GM12878 (cell line): ENCODE measurements at regions not wholly inside any gene's neighbourhood (a gene's known extent, or its start where the extent isn't known, plus 50 kb on each side); places are given as distances from the start of the nearest gene placed in this dataset.

Experiments used
- E2F8 ChIP-seq: fragments of 450-650 bp; IDR thresholded peaks from 2 replicates; pipeline ENCODE4 v1.6.1; 2018; ENCODE audit warnings: mild to moderate bottlenecking, low read depth, moderate library complexity; ENCODE audit not compliant: partially characterized antibody
- LARP7 ChIP-seq: fragments of 450-650 bp; IDR thresholded peaks from 2 replicates; pipeline ENCODE4 v1.6.1; 2017; ENCODE audit warnings: mild to moderate bottlenecking
- NR2C1 ChIP-seq: fragments of 450-650 bp; IDR thresholded peaks from 2 replicates; pipeline ENCODE4 v1.6.1; 2017; ENCODE audit warnings: antibody characterized with exemption, mild to moderate bottlenecking, moderate library complexity
- REST ChIP-seq: IDR thresholded peaks from 2 replicates; pipeline ENCODE4 v1.6.1; 2012; ENCODE audit warnings: mild to moderate bottlenecking, low read depth, low read length
- ZNF622 ChIP-seq: fragments of 450-650 bp; IDR thresholded peaks from 2 replicates; pipeline ENCODE4 v1.6.1; 2017; ENCODE audit warnings: mild to moderate bottlenecking, inconsistent platforms

DNA sequence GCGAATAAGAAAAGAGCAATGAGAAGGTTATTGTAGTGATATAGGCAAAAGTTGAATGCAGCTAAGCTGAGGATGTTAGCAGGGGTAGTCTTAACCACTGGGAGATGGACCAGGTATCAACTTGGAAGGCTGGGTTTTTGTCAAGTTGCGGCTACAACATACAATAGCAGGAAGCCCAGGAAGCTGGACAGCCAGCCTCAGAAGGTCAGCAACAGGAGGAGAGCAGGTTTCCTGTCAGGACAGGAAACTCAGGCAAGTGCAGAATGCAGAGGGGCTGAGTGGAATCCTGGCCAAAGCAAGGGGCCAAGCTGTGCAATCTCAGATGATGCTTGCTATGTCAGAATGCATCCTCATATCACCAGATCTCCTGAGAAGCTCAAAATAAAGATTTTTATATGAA is 530.0 kb upstream of the ID2 start (continued):
- TF ChIP-seq E2F8 (no peak), LARP7 (no peak), ZNF622 (no peak), REST (no peak), NR2C1 (no peak)
